VCaP (cell line): ENCODE measurements at regions not wholly inside any gene's neighbourhood (a gene's known extent, or its start where the extent isn't known, plus 50 kb on each side); places are given as distances from the start of the nearest gene placed in this dataset.

ENCODE experiments used
- H3K27ac ChIP-seq: fragments of 450-650 bp; 2 replicates; pipeline ENCODE4 v1.5.1; 2017
- TF ChIP-seq, protein P1 (sequence below): fragments of 450-650 bp; conservative IDR thresholded peaks from 2 replicates; pipeline ENCODE4 v1.5.1; 2017; ENCODE audit warnings: mild to moderate bottlenecking, moderate library complexity

DNA sequence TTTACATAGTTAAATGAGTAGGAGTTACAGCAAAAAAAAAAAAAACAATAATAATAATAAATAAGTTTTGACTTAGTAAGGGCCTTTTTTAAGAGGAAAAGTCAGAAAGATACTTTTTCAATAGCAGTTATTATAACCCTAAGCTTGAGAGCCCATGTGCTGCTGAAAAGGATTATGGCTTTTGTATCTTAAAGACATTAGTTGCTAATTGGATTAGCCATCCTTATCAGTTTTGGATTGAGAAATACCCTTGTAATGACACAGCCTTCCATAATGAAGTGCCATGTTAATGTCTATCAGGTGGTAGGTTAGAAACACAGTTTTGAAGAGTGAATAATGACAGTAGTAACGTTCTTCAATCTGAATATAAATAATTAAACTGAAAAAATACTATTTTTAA lies 554.0 kb downstream of the RIT2 start:
- TF ChIP-seq, protein P1, sequence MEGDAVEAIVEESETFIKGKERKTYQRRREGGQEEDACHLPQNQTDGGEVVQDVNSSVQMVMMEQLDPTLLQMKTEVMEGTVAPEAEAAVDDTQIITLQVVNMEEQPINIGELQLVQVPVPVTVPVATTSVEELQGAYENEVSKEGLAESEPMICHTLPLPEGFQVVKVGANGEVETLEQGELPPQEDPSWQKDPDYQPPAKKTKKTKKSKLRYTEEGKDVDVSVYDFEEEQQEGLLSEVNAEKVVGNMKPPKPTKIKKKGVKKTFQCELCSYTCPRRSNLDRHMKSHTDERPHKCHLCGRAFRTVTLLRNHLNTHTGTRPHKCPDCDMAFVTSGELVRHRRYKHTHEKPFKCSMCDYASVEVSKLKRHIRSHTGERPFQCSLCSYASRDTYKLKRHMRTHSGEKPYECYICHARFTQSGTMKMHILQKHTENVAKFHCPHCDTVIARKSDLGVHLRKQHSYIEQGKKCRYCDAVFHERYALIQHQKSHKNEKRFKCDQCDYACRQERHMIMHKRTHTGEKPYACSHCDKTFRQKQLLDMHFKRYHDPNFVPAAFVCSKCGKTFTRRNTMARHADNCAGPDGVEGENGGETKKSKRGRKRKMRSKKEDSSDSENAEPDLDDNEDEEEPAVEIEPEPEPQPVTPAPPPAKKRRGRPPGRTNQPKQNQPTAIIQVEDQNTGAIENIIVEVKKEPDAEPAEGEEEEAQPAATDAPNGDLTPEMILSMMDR, result no peak
- no peak overlapping the region for H3K27ac ChIP-seq

DNA sequence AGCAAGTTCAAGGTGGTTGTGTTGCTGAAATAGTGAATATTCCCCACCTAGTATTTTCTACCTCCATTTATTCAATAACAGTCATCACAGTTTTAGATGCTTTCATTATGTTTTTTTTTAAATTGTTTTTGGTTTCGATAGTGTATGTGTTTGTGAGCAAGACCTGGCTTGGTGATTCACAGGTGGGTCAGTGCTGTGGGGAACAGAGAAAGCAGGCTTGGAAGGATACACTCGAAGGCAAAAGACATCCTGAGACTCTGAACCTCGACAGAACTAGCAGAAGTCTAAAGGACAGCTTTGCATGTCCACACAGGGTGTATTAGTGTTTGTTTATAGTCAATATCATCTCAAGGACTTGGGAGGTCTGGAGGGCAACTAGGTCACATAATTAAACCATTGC lies 551.5 kb downstream of the RIT2 start:
- H3K27ac ChIP-seq, result no peak overlapping the region
- TF ChIP-seq, protein P1, result no peak

DNA sequence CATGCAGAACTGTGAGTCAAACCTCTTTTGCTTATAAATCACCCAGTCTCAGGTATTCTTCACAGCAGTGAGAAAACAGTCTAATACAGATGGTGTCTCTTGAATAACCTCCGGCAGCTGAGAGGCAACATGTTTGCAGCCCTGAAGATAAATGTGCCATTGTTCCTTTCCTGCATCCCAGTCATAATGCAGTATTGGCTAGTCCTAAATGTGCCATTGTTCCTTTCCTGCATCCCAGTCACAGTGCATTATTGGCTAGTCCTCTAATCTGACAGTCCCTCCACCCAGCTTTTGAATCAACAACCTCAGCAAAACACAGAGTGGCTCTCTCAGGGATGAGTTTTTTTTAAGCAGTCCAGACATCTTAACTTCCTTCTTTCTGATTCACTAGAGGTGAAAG lies 550.7 kb downstream of the RIT2 start:
- no peak overlapping the region for H3K27ac ChIP-seq
- TF ChIP-seq, protein P1, result no peak

DNA sequence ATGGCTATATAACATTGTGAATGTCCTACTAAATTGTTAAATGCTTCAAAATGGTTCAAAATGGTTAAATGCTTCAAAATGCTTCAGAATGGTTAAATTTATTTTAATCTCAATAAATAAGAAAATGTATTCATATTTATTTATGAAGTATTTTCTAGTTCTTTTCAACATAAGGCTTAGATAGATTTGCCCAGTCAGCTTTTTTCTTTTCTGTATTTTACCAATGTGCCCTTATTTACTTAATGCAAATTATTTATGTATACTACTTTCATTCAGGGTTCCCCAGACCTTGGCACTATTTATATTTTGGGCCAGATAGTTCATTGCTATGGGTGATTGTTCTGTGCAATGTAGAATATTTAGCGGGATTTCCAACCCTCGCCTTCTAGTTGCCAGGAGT lies 546.7 kb downstream of the RIT2 start:
- H3K27ac ChIP-seq, result no peak overlapping the region
- TF ChIP-seq, protein P1, result no peak

DNA sequence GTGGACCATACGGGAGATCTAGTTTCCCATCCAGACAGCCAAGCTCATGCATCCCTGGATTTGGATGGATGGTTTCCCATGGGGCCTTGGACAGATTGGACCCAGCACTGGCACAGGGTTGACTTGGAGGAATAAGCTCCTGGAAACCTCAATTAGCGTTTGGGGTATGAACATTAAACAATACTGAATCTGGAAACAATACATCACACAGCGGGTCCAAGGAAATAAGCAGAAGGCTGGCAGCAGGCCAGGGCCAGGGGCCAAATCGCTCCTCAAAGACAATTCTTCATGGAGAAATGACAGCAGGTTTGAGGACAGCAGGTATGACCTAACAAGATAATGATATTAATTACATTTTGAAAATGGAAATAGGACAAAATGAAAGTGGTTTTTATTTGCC lies 540.6 kb downstream of the RIT2 start:
- H3K27ac ChIP-seq, result no peak overlapping the region
- TF ChIP-seq, protein P1, result no peak

DNA sequence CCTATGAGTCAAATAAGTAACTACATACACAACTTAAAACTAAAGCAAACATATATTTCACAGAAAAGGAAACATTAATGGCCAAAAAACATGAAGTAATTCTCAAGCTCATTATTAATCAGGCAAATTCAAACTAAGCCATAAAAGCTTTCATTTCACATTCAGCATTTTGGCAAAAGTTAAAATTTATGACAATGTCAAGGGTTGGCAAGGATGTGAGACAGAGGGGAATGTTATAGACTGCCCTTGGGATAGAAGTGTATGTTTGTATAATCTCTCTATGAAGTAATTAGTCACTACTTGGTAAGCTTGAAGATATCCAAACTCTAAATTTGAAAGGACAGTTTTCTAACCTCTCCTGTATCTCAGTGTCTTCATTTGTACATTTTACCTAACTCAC lies 539.4 kb downstream of the RIT2 start:
- TF ChIP-seq, protein P1, result no peak
- H3K27ac ChIP-seq, result no peak overlapping the region

DNA sequence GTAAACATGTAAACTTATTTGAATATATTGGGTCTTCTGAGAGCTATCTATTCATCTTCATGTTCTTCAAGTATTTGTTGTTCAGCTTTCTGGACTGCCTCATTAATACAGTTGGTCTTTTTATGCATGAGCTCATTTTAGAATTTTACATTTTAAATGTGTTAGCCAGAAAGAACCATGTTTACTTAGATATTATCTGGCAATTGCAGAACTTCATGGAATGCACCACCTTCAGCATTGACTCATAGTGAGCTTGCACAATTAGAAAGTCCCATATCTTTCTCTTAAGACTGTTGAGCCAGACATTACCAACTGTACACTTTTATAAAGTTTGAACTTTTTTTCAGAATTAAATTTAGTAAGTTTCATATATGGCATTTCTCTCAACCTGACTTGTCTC lies 536.7 kb downstream of the RIT2 start:
- no peak overlapping the region for H3K27ac ChIP-seq
- TF ChIP-seq, protein P1, result no peak

DNA sequence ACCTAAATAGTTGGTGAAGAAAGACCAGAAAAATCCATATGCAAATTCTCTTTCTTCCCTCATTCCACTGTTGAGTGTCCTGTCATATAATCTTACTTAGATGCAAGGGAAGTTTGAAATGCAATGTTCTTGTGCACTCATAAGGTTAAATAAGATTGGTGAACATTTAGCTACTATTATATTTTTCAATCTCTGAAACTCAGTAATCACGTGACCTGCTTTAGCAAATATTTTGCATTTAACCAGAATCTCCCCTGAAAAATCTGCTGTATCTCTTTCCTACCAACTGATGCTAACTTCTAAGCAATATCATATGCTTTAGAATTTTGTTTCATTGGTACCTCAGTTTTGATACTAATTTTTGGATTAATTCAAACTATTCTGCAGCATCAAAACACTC lies 533.2 kb downstream of the RIT2 start:
- TF ChIP-seq, protein P1, result no peak
- H3K27ac ChIP-seq, result no peak overlapping the region
